ENCODE measurements at regions not wholly inside any gene's neighbourhood (a gene's known extent, or its start where the extent isn't known, plus 50 kb on each side); places are given as distances from the start of the nearest gene placed in this dataset.
"Not testable (repeated sequence)": the region's sequence is repeated elsewhere in the genome, so short reads cannot be mapped to it uniquely, and the experiment has no call there.

DNA sequence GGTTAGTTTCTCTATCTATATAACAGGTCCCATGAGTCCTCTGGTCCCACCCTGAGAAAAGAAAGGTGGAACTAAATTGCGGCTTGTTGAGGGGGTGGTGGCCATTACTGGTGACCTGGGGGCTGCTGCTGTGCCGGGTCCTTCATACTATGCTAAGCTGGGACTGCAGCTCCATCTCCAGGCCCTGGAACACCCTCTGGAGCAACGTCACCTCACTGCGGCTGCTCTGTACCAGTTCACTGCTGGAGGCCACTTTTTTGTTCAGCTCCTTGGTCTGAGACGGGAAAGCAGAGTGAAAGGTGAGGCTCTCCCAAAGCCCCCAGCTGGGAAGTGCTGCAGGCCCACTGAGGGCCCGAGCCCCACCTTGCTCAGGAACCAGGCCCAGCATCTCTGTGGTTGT, 140.7 kb downstream of the CCDC144A start:
- not testable (repeated sequence) for TF ChIP-seq CTCF, POLR2A, EP300, POLR2AphosphoS5 (IDR thresholded peaks at IDR 0.05)

Measured in upper lobe of left lung (tissue), 4 donors.